Activated naive CD4-positive, alpha-beta T cell treated with anti-CD3 and anti-CD28 coated beads, Interleukin-2, amount 10 ng/mL, durations not matched to agents 7 days and 5 days (primary cell): ENCODE measurements at regions not wholly inside any gene's neighbourhood (a gene's known extent, or its start where the extent isn't known, plus 50 kb on each side); places are given as distances from the start of the nearest gene placed in this dataset.

Experiments
- CTCF ChIA-PET: fragments of 350-600 bp; sonication (Branson Sonifier 250); formaldehyde crosslinking; loops from one replicate; lab custom pipeline; 2021; ENCODE audit warnings: antibody characterized with exemption; lab: Charles Lee
- DNase-seq: peaks from one replicate; pipeline ENCODE4 v3.0.0-alpha.2; 2020
- H3K27ac Mint-ChIP-seq: one replicate; pipeline ENCODE4 v1.8.0; 2021; ENCODE audit warnings: mild to moderate bottlenecking, moderate library complexity, mixed read lengths
- H3K27me3 Mint-ChIP-seq: one replicate; pipeline ENCODE4 v1.8.0; 2021; ENCODE audit warnings: mild to moderate bottlenecking, mixed read lengths
- H3K36me3 Mint-ChIP-seq: one replicate; pipeline ENCODE4 v1.8.0; 2021; ENCODE audit warnings: mixed read lengths
- H3K4me1 Mint-ChIP-seq: one replicate; pipeline ENCODE4 v1.8.0; 2021; ENCODE audit warnings: mixed read lengths
- H3K4me3 Mint-ChIP-seq: one replicate; pipeline ENCODE4 v1.8.0; 2021; ENCODE audit warnings: mild to moderate bottlenecking, moderate library complexity, mixed read lengths
- H3K9me3 Mint-ChIP-seq: one replicate; pipeline ENCODE4 v1.8.0; 2021; ENCODE audit warnings: mixed read lengths

DNA sequence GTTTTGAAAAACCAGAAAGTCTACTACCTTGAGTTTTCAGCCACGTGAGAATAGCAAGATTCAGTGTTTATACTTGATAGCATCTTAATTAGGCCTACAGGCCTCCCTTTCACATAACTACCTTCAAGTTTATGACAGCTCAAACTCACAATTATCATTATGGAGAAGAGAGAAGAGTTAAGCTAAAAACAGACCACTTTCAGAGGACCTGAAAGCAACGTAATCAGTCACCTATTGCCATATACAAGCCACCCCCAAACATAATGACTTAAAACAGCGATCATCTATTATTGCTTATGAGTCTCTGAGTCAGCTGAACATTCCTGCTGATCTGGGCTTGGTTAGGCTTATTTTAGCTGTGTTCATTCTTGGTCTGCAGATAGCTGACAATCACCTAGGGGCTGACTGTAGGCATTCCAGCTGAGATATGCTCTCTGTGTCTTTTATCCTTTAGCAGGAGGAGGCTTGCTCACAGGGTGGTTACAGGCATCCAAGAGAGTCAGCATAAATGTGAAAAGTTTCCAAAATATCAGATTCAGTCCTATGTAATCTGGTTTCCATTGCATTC, 130.9 kb downstream of the COX7C start:
- no peaks in the 10 kb centered on the region for H3K36me3 Mint-ChIP-seq
- DNase-seq: no peak
- CTCF ChIA-PET: no interaction called here

DNA sequence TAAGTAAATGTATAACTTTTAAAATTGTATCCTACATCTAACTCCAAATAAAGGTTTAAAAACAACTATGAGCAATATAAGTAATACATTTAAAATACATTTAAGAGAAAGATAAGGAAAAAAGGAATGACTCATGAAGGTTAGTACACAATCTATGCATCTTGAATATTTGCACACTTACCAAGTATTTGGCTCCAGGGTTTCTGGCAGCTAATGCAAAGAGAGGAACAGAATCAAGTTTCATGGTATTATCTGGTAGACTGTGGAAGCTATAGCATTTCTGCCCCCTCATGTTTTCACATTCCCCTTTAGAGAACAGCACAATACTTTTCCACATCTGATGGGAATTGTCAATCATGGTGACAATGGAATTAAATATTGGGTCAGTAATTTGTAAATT, 132.1 kb downstream of the COX7C start:
- CTCF ChIA-PET: no interaction called here
- no peak for DNase-seq
- no peak overlapping the region for H3K4me3 Mint-ChIP-seq
- H3K36me3 Mint-ChIP-seq: no peaks in the 10 kb centered on the region
- H3K27me3 Mint-ChIP-seq: no peaks in the 10 kb centered on the region
- no peaks in the 10 kb centered on the region for H3K9me3 Mint-ChIP-seq
- H3K4me1 Mint-ChIP-seq: no peaks in the 10 kb centered on the region
- H3K27ac Mint-ChIP-seq: no peak overlapping the region

More for the DNA sequence above, 130.9 kb downstream of the COX7C start:
- Mint-ChIP-seq H3K4me3 (no peak overlapping the region), H3K27me3 (no peaks in the 10 kb centered on the region), H3K4me1 (no peaks in the 10 kb centered on the region), H3K27ac (no peak overlapping the region), H3K9me3 (no peaks in the 10 kb centered on the region)

DNA sequence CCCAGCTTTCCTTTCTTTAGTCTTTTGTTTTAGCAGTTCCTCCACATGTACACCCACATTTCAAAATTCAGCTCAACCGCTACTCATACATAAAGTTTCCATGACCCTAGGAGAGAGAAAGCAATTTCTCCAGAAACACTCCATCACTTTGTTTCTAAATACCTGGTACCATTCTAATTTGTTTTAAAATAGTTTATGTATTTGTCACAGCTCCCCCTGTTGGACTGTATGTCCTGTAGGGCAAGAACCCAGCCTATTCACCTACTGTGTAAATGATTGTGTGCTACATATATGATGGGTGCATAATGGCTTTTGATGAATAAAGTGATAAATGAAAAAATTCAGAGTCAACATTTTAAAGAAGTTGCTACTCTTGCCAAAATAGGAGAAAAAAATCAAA, 139.1 kb downstream of the COX7C start:
- no peaks in the 10 kb centered on the region for H3K36me3 Mint-ChIP-seq
- H3K27ac Mint-ChIP-seq: no peak overlapping the region
- no peaks in the 10 kb centered on the region for H3K9me3 Mint-ChIP-seq
- no peaks in the 10 kb centered on the region for H3K27me3 Mint-ChIP-seq
- CTCF ChIA-PET: interaction anchor here (0.8 kb wide), 1 partner anchor 36 kb away, joined by 3 read pairs; no protein-coding TSS in a partner anchor
- DNase-seq: no peak
- H3K4me1 Mint-ChIP-seq: no peaks in the 10 kb centered on the region
- H3K4me3 Mint-ChIP-seq: no peak overlapping the region

DNA sequence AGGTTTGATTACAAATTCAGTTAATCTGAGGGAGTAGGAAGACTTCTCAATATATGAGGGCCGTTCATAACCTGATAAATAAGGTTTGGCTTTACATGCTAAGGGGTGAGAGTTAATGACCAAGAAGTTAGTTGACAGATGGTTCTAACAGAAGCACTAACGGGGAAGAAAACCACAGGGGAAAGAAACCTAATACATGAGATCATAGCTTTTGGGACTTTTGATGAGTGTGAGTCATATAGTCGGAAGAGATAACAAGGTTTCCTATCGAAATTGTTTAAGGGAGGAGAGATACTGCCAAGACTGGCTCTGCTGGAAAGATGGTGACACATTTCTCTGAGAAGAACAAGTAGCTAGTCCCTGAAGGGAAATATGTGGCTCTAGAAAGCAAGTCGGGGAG, 140.1 kb downstream of the COX7C start:
- CTCF ChIA-PET: no interaction called here
- H3K9me3 Mint-ChIP-seq: no peaks in the 10 kb centered on the region
- H3K36me3 Mint-ChIP-seq: no peaks in the 10 kb centered on the region
- no peak overlapping the region for H3K4me3 Mint-ChIP-seq
- no peak overlapping the region for H3K27ac Mint-ChIP-seq
- no peak for DNase-seq
- H3K27me3 Mint-ChIP-seq: no peaks in the 10 kb centered on the region
- no peaks in the 10 kb centered on the region for H3K4me1 Mint-ChIP-seq

DNA sequence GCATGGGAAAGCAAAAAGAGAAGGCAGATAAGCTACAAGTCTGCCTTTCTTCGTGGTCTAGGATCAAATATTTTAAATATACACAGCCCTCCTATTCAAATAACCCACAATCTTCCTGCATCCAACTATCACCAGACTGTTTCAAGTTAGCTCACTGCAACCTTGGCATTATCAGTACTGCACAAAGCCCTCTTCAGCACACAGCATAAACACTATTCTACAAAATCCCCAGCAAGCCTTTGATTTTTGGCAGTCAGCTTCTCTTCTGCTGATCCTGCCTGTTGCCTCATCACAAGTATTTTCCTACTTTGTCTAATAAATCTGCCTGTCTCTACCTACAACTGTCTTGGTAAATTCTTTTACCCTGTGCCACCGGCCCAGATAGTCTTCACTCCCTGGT, 142.9 kb downstream of the COX7C start:
- H3K4me1 Mint-ChIP-seq: no peaks in the 10 kb centered on the region
- DNase-seq: no peak
- no peaks in the 10 kb centered on the region for H3K36me3 Mint-ChIP-seq
- no peak overlapping the region for H3K4me3 Mint-ChIP-seq
- no peak overlapping the region for H3K27ac Mint-ChIP-seq
- H3K27me3 Mint-ChIP-seq: no peaks in the 10 kb centered on the region
- H3K9me3 Mint-ChIP-seq: no peaks in the 10 kb centered on the region
- CTCF ChIA-PET: no interaction called here

DNA sequence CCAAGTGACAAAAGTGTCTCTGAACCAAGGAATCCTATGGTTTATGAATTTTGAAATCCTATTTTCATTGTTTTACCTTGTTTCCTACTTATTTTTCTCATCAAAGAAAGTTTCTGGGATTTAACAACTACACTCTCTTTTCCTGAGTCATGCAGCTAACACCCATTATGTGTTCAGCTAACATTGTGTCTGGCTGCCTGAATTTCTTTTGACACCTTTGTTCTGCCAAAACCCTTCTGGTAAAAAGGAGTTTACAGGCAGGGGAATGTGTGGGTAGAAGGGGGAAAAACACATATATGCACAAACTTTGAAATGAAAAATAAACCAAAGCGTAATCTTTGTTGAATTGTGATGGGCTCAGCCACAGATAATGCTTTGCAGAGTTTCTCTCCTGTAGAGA, 146.2 kb downstream of the COX7C start:
- Mint-ChIP-seq H3K27ac (no peak overlapping the region), H3K4me1 (no peaks in the 10 kb centered on the region), H3K36me3 (no peaks in the 10 kb centered on the region), H3K9me3 (no peaks in the 10 kb centered on the region), H3K27me3 (no peaks in the 10 kb centered on the region), H3K4me3 (no peak overlapping the region)
- CTCF ChIA-PET: no interaction called here
- DNase-seq: no peak

DNA sequence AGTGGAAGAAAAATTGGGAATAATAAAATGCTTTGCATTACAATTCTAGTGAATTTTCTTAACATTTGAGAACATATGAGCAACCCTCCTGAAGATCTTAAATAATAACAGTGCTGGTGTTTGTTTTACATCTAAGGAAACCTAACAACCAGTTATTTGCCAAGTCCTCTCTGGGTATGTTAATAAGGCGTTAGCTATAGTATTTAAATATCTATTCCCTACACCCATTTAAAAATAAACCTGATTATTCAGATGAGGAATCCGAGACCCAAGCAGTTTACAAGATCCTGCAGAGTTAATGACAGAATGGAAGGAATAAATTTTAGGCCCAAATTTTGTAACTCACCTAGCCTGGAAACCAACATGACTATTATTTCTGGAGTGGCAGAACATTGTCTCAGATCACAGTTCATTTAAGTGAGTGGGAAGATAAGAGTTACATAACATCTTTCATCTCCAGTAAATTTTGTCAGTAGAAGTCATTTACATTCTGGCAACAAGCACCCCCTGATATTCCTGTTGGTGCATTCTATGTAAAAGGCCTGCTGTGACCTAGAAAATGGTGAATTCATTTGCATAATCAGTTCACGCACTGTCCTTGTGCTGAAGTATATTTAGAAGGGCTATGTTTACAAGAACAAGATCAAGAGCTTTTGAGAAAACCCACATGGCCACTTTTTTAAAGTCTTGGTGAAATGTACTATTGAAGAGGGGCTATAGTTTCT, 148.2 kb downstream of the COX7C start:
- CTCF ChIA-PET: no interaction called here
- no peaks in the 10 kb centered on the region for H3K9me3 Mint-ChIP-seq
- H3K36me3 Mint-ChIP-seq: no peaks in the 10 kb centered on the region
- H3K27ac Mint-ChIP-seq: no peak overlapping the region
- no peak overlapping the region for H3K4me3 Mint-ChIP-seq
- H3K4me1 Mint-ChIP-seq: no peaks in the 10 kb centered on the region
- no peaks in the 10 kb centered on the region for H3K27me3 Mint-ChIP-seq
- no peak for DNase-seq

DNA sequence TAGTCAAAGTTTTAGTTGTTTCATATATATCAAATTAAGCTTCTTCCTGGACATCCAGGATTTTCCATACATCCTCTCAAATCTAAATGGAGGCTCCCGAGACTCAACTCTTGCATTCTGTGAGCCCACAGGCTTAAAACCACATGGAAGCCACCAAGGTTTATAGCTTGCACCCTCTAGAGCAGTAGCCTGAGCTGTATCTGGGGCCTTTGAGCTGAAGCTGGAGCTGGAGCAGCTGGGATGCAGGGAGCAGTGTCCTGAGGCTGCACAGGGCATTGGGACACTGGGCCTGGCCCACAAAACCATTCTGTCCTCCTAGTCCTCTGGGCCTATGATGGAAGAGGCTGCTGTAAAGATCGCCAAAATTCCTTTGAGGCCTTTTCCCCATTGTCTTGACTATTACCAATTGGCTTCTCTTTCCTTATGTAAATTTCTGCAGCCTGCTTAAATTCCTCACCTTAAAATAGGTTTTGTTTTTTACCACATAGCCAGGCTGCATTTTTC, 151.0 kb downstream of the COX7C start:
- Mint-ChIP-seq H3K9me3 (no peaks in the 10 kb centered on the region), H3K27ac (no peak overlapping the region), H3K27me3 (no peaks in the 10 kb centered on the region), H3K4me1 (no peaks in the 10 kb centered on the region), H3K4me3 (no peak overlapping the region), H3K36me3 (no peaks in the 10 kb centered on the region)
- no peak for DNase-seq
- CTCF ChIA-PET: no interaction called here

DNA sequence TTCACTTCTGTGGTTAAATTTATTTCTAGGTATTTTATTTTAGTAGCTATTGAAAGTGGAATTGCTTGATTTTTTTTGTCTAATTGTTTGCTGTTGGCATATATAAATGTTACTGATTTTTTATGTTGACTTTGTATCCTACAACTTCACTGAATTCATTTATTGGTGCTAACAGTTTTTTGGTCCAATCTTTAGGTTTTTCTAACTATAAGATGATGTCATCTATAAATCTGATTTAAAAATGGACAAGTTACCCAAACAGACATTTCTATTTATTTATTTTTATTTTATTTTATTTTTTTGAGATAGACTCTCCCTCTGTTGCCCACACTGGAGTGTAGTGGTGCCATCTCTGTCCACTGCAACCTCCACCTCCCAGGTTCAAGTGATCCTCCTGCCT, 162.3 kb downstream of the COX7C start:
- H3K9me3 Mint-ChIP-seq: no peaks in the 10 kb centered on the region
- H3K4me1 Mint-ChIP-seq: no peaks in the 10 kb centered on the region
- no peak overlapping the region for H3K27ac Mint-ChIP-seq
- CTCF ChIA-PET: no interaction called here
- no peak for DNase-seq
- H3K4me3 Mint-ChIP-seq: no peak overlapping the region
- H3K27me3 Mint-ChIP-seq: no peaks in the 10 kb centered on the region
- H3K36me3 Mint-ChIP-seq: no peaks in the 10 kb centered on the region

DNA sequence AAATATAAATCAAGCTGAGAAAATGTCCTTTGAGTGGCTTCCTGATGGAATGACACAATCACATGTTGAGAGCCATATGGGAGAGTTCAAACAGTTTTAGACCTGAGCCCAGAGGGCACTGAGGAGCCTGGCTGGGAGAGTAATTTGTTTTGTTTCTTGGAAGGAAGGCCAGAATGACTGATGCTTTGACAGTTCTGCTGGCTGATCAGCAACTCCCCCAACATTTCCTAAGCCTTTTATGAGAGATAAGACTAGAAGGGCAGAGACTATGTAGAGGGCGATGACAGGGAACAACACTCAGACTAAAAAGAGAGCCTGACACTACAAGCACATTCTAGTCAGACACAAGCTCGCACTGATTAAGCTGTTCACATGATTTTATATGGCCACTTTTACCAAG, 169.2 kb downstream of the COX7C start:
- H3K27ac Mint-ChIP-seq: no peak overlapping the region
- no peaks in the 10 kb centered on the region for H3K36me3 Mint-ChIP-seq
- no peaks in the 10 kb centered on the region for H3K27me3 Mint-ChIP-seq
- no peaks in the 10 kb centered on the region for H3K4me1 Mint-ChIP-seq
- CTCF ChIA-PET: interaction anchor here (0.5 kb wide), 1 partner anchor 10 kb away, joined by 3 read pairs; no protein-coding TSS in a partner anchor
- DNase-seq: no peak
- H3K4me3 Mint-ChIP-seq: no peak overlapping the region
- H3K9me3 Mint-ChIP-seq: no peaks in the 10 kb centered on the region

DNA sequence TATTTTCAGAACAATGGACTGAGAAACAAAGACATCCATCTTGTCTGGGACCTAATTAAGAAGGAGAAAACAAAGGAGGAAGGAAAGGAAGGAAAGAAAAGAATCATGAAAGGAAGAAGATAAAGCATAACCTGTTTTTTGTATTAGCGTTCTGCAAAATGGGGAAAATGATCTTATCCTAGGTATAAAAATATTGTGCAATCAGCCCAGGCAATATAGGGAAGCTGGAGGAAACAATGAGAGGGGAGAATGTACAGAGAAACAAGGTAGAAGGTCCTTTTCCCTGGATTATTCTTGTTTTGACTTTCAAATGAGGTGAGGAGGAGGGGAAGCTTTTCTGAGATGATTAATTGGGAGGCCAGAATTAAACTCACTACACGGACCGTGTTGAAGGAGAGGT, 177.9 kb downstream of the COX7C start:
- DNase-seq: no peak
- Mint-ChIP-seq H3K27ac (no peak overlapping the region), H3K4me1 (no peaks in the 10 kb centered on the region), H3K4me3 (no peak overlapping the region), H3K9me3 (no peaks in the 10 kb centered on the region), H3K27me3 (no peaks in the 10 kb centered on the region), H3K36me3 (no peaks in the 10 kb centered on the region)
- CTCF ChIA-PET: no interaction called here

DNA sequence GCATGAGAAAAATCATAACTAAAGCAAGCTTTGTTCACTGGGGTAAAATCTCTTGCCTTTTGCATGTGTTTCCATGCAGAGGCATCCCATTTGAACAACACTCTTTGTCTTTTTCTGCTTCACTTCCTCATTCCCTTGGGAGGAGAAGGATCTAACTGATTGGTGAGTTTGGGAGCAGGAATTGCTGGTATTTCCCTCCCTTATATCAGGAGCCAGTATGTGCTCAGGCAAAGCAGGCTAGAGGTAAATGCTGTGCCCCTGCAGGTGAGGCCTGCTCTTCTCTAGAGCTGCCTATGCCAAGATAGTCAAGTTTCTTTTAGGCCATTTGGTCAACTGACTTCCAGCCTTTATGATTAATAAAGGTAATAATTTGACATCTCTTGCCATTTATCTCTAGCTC, 179.9 kb downstream of the COX7C start:
- no peak overlapping the region for H3K27ac Mint-ChIP-seq
- DNase-seq: no peak
- no peaks in the 10 kb centered on the region for H3K9me3 Mint-ChIP-seq
- CTCF ChIA-PET: no interaction called here
- H3K27me3 Mint-ChIP-seq: no peaks in the 10 kb centered on the region
- H3K4me3 Mint-ChIP-seq: no peak overlapping the region
- H3K36me3 Mint-ChIP-seq: no peaks in the 10 kb centered on the region
- no peaks in the 10 kb centered on the region for H3K4me1 Mint-ChIP-seq

DNA sequence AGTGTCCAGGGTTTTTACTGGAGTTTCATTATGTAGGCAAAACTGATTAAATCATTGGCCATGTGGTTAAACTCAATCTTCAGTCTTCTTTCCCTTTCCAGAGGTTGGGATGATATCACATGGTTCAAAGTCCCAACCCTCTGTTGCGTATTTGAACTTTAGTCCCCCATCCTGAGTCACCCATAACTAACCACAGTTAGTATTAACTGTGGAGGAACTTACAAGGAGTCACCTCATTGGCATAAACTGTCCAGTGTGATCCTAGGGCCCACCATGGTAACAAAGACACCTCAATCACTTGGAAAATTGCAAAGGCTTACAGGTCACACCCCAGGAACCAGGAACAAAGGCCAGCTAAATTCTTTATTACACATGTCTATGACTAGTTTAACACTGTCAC, 188.5 kb downstream of the COX7C start:
- no peaks in the 10 kb centered on the region for H3K4me1 Mint-ChIP-seq
- peaks cover 2% of the 10 kb centered on the region for H3K9me3 Mint-ChIP-seq
- H3K27ac Mint-ChIP-seq: no peak overlapping the region
- CTCF ChIA-PET: no interaction called here
- H3K4me3 Mint-ChIP-seq: no peak overlapping the region
- DNase-seq: no peak
- no peaks in the 10 kb centered on the region for H3K27me3 Mint-ChIP-seq
- H3K36me3 Mint-ChIP-seq: no peaks in the 10 kb centered on the region

DNA sequence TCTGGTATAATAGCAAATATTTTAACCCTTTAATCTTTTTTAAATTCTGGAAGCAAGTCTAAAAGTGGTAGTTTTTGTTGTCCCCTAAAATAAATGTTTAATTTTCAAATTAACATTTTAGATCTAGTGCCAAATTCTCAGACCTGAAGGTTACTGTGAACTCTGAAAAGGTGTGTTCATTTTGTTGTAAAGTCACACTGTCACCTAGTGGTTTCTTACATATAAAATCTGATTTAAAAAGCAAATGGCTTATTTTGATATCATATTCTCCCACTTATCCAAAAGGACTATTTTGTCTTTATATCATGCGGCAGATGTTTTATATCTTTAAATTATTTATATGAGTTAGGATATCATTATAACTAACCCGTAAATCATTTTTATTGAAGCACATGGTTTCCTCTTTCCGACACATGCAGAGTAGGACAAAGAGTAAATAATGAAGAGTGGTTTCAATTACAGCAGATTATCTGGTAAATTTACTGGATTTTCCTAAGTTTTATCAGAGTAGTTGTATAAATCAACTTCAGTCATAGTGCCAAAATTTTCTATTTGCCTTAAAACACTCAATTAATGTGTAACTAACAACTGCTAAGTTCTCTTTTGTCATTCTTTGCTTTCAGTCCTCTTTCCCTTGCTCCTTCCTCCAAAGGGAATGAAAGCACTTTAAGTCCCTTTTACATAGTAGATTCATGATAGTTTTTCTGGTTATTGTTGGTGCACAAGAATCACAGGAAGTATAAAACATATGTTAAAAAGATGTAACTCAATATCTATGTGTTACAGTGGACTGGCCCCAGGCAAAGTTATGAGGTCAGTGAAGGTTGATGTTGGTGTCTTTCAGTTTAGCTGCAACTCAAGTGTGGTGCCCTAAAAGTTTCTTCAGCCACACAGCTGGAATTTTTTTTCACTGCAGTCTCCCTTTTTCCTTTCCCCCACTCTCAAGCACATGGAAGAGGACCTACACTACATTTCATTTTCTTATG, 189.6 kb downstream of the COX7C start:
- no peaks in the 10 kb centered on the region for H3K4me1 Mint-ChIP-seq
- no peak overlapping the region for H3K27ac Mint-ChIP-seq
- H3K9me3 Mint-ChIP-seq: peaks cover 2% of the 10 kb centered on the region
- H3K36me3 Mint-ChIP-seq: no peaks in the 10 kb centered on the region
- DNase-seq: no peak
- H3K4me3 Mint-ChIP-seq: no peak overlapping the region
- H3K27me3 Mint-ChIP-seq: no peaks in the 10 kb centered on the region
- CTCF ChIA-PET: no interaction called here
